ENCODE measurements at regions not wholly inside any gene's neighbourhood (a gene's known extent, or its start where the extent isn't known, plus 50 kb on each side); places are given as distances from the start of the nearest gene placed in this dataset.

DNA sequence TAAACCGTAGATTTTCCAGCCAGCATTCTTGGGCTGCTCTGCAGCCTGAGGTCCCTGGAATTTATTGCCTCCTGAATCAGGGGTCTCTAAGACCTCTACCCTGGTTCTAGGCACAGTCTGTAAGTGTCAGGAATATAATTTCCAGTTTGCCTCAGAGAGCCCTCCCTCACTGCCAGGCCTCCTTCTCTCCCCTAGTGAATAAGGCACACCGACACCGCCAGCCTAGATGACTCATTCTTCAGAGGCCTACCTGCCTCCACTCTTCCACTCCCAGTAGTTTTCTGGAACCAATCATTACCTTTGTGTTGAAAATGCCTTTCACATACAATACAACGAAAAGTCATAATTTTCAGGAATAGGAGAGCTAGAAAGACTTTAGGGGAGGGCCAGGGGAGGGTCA is 50.3 kb upstream of the ARHGEF9 start:
- TF ChIP-seq, protein P1, sequence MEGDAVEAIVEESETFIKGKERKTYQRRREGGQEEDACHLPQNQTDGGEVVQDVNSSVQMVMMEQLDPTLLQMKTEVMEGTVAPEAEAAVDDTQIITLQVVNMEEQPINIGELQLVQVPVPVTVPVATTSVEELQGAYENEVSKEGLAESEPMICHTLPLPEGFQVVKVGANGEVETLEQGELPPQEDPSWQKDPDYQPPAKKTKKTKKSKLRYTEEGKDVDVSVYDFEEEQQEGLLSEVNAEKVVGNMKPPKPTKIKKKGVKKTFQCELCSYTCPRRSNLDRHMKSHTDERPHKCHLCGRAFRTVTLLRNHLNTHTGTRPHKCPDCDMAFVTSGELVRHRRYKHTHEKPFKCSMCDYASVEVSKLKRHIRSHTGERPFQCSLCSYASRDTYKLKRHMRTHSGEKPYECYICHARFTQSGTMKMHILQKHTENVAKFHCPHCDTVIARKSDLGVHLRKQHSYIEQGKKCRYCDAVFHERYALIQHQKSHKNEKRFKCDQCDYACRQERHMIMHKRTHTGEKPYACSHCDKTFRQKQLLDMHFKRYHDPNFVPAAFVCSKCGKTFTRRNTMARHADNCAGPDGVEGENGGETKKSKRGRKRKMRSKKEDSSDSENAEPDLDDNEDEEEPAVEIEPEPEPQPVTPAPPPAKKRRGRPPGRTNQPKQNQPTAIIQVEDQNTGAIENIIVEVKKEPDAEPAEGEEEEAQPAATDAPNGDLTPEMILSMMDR (IDR thresholded peaks at IDR 0.05), result no peak

More for the DNA sequence above, 50.3 kb upstream of the ARHGEF9 start:
- H3K79me2 ChIP-seq (ENCODE audit: insufficient read depth, low read length), result no peaks in the 10 kb centered on the region
- no peaks in the 10 kb centered on the region for H4K20me1 ChIP-seq (ENCODE audit: insufficient read depth, low read length)
- H2AFZ ChIP-seq (ENCODE audit: insufficient read depth, low read depth, low read length, poor library complexity, severe bottlenecking), result no peak overlapping the region
- Mint-ChIP-seq H3K4me1 (no peaks in the 10 kb centered on the region), H3K27ac (no peak overlapping the region), H3K9me3 (peaks cover 5 to 29% (median 9%) of the 10 kb centered on the region in 7 donors), H3K27me3 (ENCODE audit: low read depth in 3 of 3) (no peaks in the 10 kb centered on the region), H3K36me3 (no peaks in the 10 kb centered on the region), H3K4me3 (no peak overlapping the region)
- no peaks in the 10 kb centered on the region for H3K27me3 ChIP-seq (ENCODE audit: control insufficient read depth in 2 of 2, insufficient read depth in 2 of 2, low read length in 2 of 2)
- intact Hi-C loops (cut with micrococcal nuclease), result no loop called here
- H3K36me3 ChIP-seq (replicated peaks in 1 of 2; ENCODE audit: control insufficient read depth in 1 of 2, insufficient read depth in 2 of 2, low read length in 2 of 2), result no peaks in the 10 kb centered on the region
- H3K4me3 ChIP-seq (replicated peaks in 1 of 3; ENCODE audit: low read depth in 2 of 3, low read length in 3 of 3), result no peak overlapping the region
- no peak for DNase-seq
- H3K4me1 ChIP-seq (ENCODE audit: control insufficient read depth in 1 of 2, insufficient read depth in 2 of 2, low read length in 2 of 2), result no peaks in the 10 kb centered on the region
- H3K4me2 ChIP-seq (replicated peaks; ENCODE audit: extremely low read depth, low read length, poor library complexity, severe bottlenecking), result no peak overlapping the region
- H3K9me3 ChIP-seq (replicated peaks in 1 of 2; ENCODE audit: control insufficient read depth in 1 of 2, insufficient read depth in 1 of 2, low read length in 2 of 2), result peaks cover 3 to 10% of the 10 kb centered on the region in 2 donors
- no peak overlapping the region for H3K9ac ChIP-seq (ENCODE audit: insufficient read depth, low read length, poor library complexity, severe bottlenecking)
- H3K27ac ChIP-seq (ENCODE audit: low read depth in 1 of 2, low read length in 2 of 2), result no peak overlapping the region
- WGBS (ENCODE audit: insufficient coverage), result no CpG with 5 or more reads among the region's 4 CpGs

Measured in CD14-positive monocyte (primary cell).